Colonic mucosa (tissue), 4 donors: ENCODE measurements at regions not wholly inside any gene's neighbourhood (a gene's known extent, or its start where the extent isn't known, plus 50 kb on each side); places are given as distances from the start of the nearest gene placed in this dataset.

Source experiments
- DNase-seq: peaks from one replicate; pipeline ENCODE4 v3.0.0-alpha.2; 2020
- H3K27ac ChIP-seq: fragments of 200-600 bp; one replicate; pipeline ENCODE4 v1.8.0; 2021
- H3K27me3 ChIP-seq: fragments of 200-600 bp; one replicate; pipeline ENCODE4 v1.8.0; 2021
- H3K36me3 ChIP-seq: fragments of 200-600 bp; one replicate; pipeline ENCODE4 v1.8.0; 2021
- H3K4me1 ChIP-seq: fragments of 200-600 bp; one replicate; pipeline ENCODE4 v1.8.0; 2021; ENCODE audit warnings: mild to moderate bottlenecking
- H3K4me3 ChIP-seq: fragments of 200-600 bp; one replicate; pipeline ENCODE4 v1.8.0; 2021
- H3K9ac ChIP-seq, 2 donors: one replicate each; pipeline ENCODE4 v1.7.0; 2013; ENCODE audit warnings: control low read depth in 2 of 2, low read depth in 2 of 2, low read length in 2 of 2
- H3K9me3 ChIP-seq: fragments of 200-600 bp; one replicate; pipeline ENCODE4 v1.8.0; 2021
- CTCF ChIP-seq: fragments of 200-600 bp; IDR thresholded peaks from one replicate; pipeline ENCODE4 v1.8.0; 2022; ENCODE audit warnings: antibody characterized with exemption, mild to moderate bottlenecking
- intact Hi-C: fragments of 100-400 bp; cut with DNase I; formaldehyde crosslinking; loops from one replicate; pipeline ENCODE4 v1.14.1; 2022
- donor health status: healthy.
- donor health status: DM: no; HTN: no; CAD: no.
- donor health status: DM: no; HTN: no; CAD: no.

- no peak overlapping the region for H3K4me3 ChIP-seq
- H3K36me3 ChIP-seq = no peaks in the 10 kb centered on the region
- no peaks in the 10 kb centered on the region for H3K27me3 ChIP-seq
- H3K9me3 ChIP-seq = no peaks in the 10 kb centered on the region
- no peak overlapping the region for H3K27ac ChIP-seq
- TF ChIP-seq CTCF = no peak
- H3K9ac ChIP-seq = no peak overlapping the region
- intact Hi-C loops = no loop called here
- no peak for DNase-seq
- H3K4me1 ChIP-seq = no peaks in the 10 kb centered on the region
These were observed 507.2 kb upstream of the MPDZ start for GRCh38 chr9:13786711-13787110.

GRCh38 chr9:13786131-13786530, 506.6 kb upstream of the MPDZ start:
- Histone ChIP-seq H3K9ac (no peak overlapping the region), H3K4me1 (no peaks in the 10 kb centered on the region), H3K36me3 (no peaks in the 10 kb centered on the region), H3K27ac (no peak overlapping the region), H3K27me3 (no peaks in the 10 kb centered on the region), H3K4me3 (no peak overlapping the region), H3K9me3 (no peaks in the 10 kb centered on the region)
- TF ChIP-seq CTCF = no peak
- intact Hi-C loops = no loop called here
- no peak for DNase-seq

GRCh38 chr9:13779106-13779505, 499.6 kb upstream of the MPDZ start:
- no peaks in the 10 kb centered on the region for H3K9me3 ChIP-seq
- H3K36me3 ChIP-seq = no peaks in the 10 kb centered on the region
- no peak overlapping the region for H3K27ac ChIP-seq
- intact Hi-C loops = no loop called here
- DNase-seq = no peak
- H3K9ac ChIP-seq = no peak overlapping the region
- H3K4me1 ChIP-seq = no peaks in the 10 kb centered on the region
- H3K27me3 ChIP-seq = no peaks in the 10 kb centered on the region
- TF ChIP-seq CTCF = no peak
- no peak overlapping the region for H3K4me3 ChIP-seq

- H3K9me3 ChIP-seq = no peaks in the 10 kb centered on the region
- no peak overlapping the region for H3K4me3 ChIP-seq
- H3K27ac ChIP-seq = no peak overlapping the region
- no peak overlapping the region for H3K9ac ChIP-seq
- no peaks in the 10 kb centered on the region for H3K4me1 ChIP-seq
- intact Hi-C loops = no loop called here
- no peaks in the 10 kb centered on the region for H3K36me3 ChIP-seq
- TF ChIP-seq CTCF = no peak
- DNase-seq = no peak
- H3K27me3 ChIP-seq = no peaks in the 10 kb centered on the region
These were observed 499.1 kb upstream of the MPDZ start for GRCh38 chr9:13778631-13779030.

GRCh38 chr9:13770956-13771355, 491.5 kb upstream of the MPDZ start:
- no peak for TF ChIP-seq CTCF
- Histone ChIP-seq H3K9ac (no peak overlapping the region), H3K4me1 (no peaks in the 10 kb centered on the region), H3K9me3 (no peaks in the 10 kb centered on the region), H3K27ac (no peak overlapping the region), H3K36me3 (no peaks in the 10 kb centered on the region), H3K27me3 (no peaks in the 10 kb centered on the region), H3K4me3 (no peak overlapping the region)
- intact Hi-C loops = no loop called here
- no peak for DNase-seq

- Histone ChIP-seq H3K36me3 (no peaks in the 10 kb centered on the region), H3K9ac (no peak overlapping the region), H3K4me3 (no peak overlapping the region), H3K27me3 (no peaks in the 10 kb centered on the region), H3K9me3 (no peaks in the 10 kb centered on the region), H3K4me1 (no peaks in the 10 kb centered on the region), H3K27ac (no peak overlapping the region)
- no peak for DNase-seq
- no peak for TF ChIP-seq CTCF
- intact Hi-C loops = no loop called here
These were observed 490.1 kb upstream of the MPDZ start for GRCh38 chr9:13769641-13770040.
